ENCODE measurements at regions not wholly inside any gene's neighbourhood (a gene's known extent, or its start where the extent isn't known, plus 50 kb on each side); places are given as distances from the start of the nearest gene placed in this dataset.

- Histone ChIP-seq H3K4me1 (no peaks in the 10 kb centered on the region), H3K9me3 (no peaks in the 10 kb centered on the region), H3K36me3 (no peaks in the 10 kb centered on the region), H3K27ac (no peak overlapping the region), H3K27me3 (no peaks in the 10 kb centered on the region), H3K4me3 (no peak overlapping the region)
- DNase-seq (no peak), ATAC-seq (no peak)
- intact Hi-C loops (cut with DNase I), result no loop called here
- TF ChIP-seq, protein P1, sequence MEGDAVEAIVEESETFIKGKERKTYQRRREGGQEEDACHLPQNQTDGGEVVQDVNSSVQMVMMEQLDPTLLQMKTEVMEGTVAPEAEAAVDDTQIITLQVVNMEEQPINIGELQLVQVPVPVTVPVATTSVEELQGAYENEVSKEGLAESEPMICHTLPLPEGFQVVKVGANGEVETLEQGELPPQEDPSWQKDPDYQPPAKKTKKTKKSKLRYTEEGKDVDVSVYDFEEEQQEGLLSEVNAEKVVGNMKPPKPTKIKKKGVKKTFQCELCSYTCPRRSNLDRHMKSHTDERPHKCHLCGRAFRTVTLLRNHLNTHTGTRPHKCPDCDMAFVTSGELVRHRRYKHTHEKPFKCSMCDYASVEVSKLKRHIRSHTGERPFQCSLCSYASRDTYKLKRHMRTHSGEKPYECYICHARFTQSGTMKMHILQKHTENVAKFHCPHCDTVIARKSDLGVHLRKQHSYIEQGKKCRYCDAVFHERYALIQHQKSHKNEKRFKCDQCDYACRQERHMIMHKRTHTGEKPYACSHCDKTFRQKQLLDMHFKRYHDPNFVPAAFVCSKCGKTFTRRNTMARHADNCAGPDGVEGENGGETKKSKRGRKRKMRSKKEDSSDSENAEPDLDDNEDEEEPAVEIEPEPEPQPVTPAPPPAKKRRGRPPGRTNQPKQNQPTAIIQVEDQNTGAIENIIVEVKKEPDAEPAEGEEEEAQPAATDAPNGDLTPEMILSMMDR (IDR thresholded peaks at IDR 0.05), result no peak
- TF ChIP-seq POLR2A (IDR thresholded peaks at IDR 0.05), result no peak
- 55% methylated on average over 7 of the region's 9 CpGs for WGBS (ENCODE audit: insufficient coverage, low coverage, low lambda C conversion rate, missing lambda C conversion rate)
Observed at GRCh38 chr2:72001937-72002690, 145.5 kb downstream of the CYP26B1 start.

DNA sequence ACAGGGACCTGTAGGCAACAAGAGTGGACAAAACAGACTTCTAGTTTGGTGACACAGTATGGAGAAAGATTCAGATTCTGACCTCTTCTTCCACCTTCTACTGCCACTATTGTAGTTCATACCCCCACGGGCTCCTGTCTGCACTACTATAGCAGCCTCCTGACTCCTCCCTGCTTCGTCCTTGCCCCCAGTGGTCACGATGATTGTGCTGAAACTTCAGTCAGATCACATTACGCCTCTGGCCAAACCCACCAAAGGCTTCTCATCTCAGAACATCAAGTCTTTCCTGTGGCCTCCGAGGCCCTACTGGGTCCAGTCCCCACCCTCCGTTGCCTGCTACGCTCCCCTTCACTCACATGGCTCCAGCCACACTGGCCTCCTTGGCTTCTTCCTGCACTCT is 147.6 kb downstream of the CYP26B1 start:
- Histone ChIP-seq H3K4me3 (no peak overlapping the region), H3K36me3 (no peaks in the 10 kb centered on the region), H3K27ac (no peak overlapping the region), H3K4me1 (no peaks in the 10 kb centered on the region), H3K27me3 (no peaks in the 10 kb centered on the region), H3K9me3 (no peaks in the 10 kb centered on the region)
- ATAC-seq (no peak), DNase-seq (no peak)
- TF ChIP-seq, protein P1 (IDR thresholded peaks at IDR 0.05), result no peak
- TF ChIP-seq POLR2A (IDR thresholded peaks at IDR 0.05), result no peak
- intact Hi-C loops (cut with DNase I), result no loop called here
- 48% methylated on average over 6 of the region's 7 CpGs for WGBS (ENCODE audit: insufficient coverage, low coverage, low lambda C conversion rate, missing lambda C conversion rate)

DNA sequence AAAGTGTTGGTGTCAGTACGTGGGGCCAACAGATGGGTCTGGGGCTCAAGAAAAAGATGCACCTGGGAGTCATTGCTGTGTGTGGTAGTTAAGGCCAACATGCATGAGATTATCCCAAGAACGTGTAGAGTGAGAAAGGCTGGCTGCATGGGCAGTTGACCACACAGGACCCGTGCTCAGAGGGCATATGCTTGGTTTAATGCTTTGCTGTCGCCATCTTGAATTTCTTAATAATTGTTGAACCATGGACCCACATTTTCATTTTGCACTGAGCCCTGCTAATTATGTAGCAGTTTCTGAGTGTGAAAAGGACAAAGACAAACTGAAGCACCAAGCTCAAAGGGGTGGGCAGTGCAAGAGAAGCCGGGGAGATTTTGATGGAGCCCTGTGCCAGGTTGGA is 148.1 kb downstream of the CYP26B1 start:
- no peak for ATAC-seq
- Histone ChIP-seq H3K27ac (no peak overlapping the region), H3K9me3 (no peaks in the 10 kb centered on the region), H3K36me3 (no peaks in the 10 kb centered on the region), H3K4me3 (no peak overlapping the region), H3K27me3 (no peaks in the 10 kb centered on the region), H3K4me1 (no peaks in the 10 kb centered on the region)
- WGBS (ENCODE audit: insufficient coverage, low coverage, low lambda C conversion rate, missing lambda C conversion rate), result 66% methylated on average over 5 of the region's 5 CpGs
- TF ChIP-seq POLR2A (IDR thresholded peaks at IDR 0.05), result no peak
- TF ChIP-seq, protein P1 (IDR thresholded peaks at IDR 0.05), result no peak
- intact Hi-C loops (cut with DNase I), result no loop called here
- DNase-seq, result no peak

- no peak for DNase-seq
- H3K36me3 ChIP-seq, result no peaks in the 10 kb centered on the region
- H3K4me3 ChIP-seq, result no peak overlapping the region
- TF ChIP-seq POLR2A (IDR thresholded peaks at IDR 0.05), result no peak
- TF ChIP-seq, protein P1 (IDR thresholded peaks at IDR 0.05), result no peak
- no peaks in the 10 kb centered on the region for H3K4me1 ChIP-seq
- H3K27me3 ChIP-seq, result no peaks in the 10 kb centered on the region
- no peak for ATAC-seq
- intact Hi-C loops (cut with DNase I), result no loop called here
- H3K27ac ChIP-seq, result no peak overlapping the region
- H3K9me3 ChIP-seq, result no peaks in the 10 kb centered on the region
Observed at GRCh38 chr2:71997843-71998242, 149.8 kb downstream of the CYP26B1 start.
